Lung microvascular endothelial cell (primary cell): ENCODE measurements at regions not wholly inside any gene's neighbourhood (a gene's known extent, or its start where the extent isn't known, plus 50 kb on each side); places are given as distances from the start of the nearest gene placed in this dataset.

Source experiments
- DNase-seq, 2 donors: peaks; one replicate each; pipeline versions ENCODE4 v3.0.0 to v3.0.0-alpha.2; 2010; ENCODE audit warnings: low read depth in 2 of 2

GRCh38 chr5:50964746-50965653 is 298.6 kb downstream of the PARP8 start:
- DNase-seq = no peak

DNA sequence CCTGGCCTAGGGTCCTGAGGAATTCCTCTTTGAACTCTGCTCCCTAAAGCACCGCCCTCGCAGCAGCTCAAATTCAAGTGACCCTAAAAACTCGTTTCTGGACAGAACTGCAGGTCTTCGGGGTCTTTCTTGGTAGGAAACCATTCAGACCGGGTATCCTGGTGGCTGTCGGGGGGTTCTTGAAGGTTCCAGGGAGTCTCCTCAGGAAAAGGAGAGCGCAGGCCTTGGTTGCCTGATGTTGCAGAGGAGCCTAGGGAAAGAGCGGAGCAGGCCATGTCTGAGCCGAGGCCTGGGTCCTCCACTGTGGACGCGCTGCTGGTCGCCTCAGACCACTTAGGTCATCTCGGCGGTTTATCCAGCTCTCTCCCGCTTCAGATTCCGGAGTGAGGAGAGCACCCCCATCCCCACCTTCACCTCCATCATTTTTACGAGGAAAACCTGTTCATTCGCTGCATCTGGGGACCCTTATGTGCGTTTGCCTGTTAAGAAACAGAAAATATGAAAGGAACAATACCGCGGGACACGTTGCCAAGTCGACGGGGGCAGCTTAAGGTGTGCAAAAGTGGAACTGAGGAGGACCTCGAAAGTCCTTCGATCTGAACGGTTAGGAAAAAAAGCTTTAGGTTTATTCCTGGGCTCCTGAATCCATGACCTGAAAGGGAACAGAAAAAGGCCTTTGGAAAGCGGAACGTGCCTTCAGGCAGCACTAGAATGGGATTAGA is 299.4 kb downstream of the PARP8 start:
- no peak for DNase-seq

DNA sequence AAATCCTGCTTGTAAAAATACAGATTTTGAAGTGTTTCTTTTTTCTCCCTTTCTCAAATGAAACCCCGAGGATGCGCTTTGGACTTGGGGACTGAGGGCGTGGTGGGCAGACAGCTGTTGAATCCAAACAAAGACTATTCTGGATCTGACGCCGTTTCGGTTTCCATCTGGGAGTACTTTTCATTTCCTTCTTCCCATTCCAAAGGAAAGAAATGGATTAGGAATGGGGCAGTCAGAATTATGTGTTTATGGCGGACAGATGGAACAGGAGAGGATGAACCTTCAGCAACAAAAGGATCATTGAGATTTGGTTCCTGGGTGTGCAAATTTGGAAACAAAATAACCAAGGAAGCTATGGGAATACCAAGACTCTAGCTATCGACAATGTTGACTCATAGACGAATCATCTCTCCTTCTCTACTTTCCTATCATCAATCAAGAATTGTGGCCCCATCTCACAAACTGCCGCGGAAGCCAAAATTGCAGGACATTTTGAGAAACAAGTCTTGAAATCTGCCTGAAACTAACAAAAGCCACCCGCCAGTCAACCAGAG is 300.6 kb downstream of the PARP8 start:
- no peak for DNase-seq

DNA sequence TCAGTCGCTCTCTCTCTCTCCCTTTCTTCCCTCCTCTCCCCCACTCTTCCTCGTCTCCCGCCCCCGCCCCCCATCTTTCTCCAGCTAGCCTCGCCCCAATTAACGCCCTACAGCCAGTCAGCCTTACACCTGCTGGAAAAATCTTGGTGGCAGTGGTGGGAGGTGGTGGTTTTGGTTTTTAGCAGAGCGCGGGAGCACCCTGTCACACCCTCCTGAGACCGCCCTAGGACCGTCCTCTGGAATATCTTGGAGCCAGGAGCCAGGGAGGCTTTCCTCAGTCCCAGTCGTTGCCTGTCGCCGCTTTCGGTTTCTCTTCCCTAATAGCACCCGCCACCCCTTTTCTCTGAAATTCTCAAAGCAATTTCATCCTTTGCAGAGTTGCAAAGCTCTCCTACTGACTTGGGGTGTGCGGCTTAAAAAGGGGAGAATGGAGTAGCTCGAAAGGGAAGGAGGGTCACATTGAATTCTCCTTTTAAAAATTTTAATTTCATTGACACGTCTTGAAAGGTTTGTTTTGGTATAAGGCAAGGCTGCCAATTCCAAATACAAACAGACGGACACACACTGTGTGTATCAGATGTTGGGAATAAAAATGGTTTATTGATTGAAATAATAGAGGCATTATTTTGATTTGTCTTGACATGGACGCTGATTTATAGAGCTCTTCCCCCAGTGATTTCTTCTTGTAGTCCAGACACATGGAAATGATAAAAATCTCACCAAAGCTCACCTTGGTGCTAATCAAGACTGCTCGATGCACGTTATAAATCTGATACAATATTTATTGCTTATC is 301.3 kb downstream of the PARP8 start:
- DNase-seq = peak in 1 of 2 donors; percentile 12

DNA sequence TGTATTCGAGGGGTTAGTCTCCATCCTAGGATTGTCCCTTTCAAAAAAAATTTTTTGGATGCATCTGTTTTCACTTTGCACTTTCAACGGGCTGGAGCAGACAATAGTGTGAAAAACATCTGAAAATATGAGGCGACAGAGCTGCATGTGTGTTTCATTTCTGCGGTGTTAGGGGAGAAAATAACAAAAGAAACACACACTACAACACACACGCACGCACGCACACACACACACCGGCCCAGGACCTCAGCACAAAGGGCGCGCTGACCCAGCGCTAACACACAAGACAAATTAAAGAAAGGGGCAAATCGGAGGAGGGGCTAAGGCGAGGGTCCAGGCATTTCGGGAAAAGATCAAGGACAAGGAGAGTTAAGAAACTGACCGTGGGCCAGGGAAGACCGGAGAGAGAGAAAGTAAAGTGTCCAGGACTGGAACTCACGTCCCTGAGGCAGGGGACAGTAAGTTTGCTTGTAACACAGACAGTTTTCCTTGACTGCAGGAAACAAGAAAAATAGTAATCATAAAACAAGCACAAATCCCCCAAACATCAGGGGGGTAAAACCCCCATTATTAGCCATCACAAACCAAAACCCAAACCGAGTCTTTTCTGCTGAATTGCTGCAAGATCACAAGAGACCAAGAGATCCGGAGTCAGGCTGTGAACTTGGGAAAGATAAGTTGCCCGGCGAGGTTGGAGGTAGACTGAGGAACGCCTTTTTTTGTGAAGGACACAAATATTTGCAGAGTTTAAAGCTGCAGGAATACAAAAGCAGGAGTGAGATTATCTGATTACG is 302.1 kb downstream of the PARP8 start:
- DNase-seq = no peak

- DNase-seq = no peak
These were observed 303.0 kb downstream of the PARP8 start for GRCh38 chr5:50969151-50970031.

DNA sequence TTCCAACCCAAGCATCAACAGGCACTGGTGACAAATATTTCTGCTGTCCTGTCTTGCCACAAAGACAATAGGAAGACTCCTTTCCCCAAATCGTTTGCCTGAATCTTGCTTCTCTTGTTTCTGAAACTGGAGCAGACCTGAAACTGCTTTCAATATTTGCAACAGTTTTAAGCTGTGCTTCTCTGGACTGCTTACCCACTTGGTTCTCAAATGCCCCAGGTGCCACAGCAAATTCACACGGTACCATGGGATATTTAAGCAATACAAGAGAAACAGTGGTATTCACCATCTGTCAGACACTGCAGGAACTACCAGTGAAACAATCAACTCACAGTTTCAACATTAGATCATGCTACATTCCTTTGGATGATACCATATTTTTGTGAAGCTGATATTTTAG is 309.4 kb downstream of the PARP8 start:
- DNase-seq = no peak

DNA sequence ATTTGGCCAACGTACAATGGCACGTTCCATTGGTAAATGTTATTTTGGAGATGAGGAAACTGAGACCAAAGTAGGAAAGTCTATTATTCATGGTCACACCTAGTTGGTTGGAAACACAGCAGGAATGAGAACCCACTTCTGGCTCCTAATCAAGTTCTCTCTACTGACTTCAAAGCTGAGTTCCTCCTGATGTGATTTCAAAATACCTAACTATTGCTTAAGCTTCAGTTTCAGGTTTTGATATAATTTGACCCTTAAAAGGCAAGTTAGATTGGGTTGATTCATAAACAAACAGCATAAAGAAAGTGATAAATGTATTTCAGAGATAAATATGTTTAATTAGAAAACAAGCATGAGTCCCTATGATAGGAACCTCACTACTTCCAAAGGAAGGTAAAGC is 312.5 kb downstream of the PARP8 start:
- DNase-seq = no peak

DNA sequence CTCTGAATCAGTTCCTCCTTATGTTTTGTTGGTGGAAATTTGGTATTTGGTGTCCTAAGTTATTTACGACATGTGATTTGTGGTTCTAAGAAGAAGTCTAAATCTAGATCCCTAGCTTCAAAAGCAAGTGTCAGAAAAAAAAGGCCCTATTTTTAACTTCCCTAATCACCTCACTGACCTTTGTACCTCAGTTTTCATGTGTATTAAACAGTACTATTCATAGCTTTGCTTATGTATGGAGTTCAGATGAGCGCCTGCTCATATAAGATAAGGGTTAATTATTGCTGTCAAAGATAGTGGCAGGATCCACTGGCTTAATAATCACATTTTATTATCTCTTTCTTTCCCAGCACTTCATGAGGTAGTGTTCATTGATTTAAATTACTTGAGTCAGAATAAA is 318.2 kb downstream of the PARP8 start:
- no peak for DNase-seq

DNA sequence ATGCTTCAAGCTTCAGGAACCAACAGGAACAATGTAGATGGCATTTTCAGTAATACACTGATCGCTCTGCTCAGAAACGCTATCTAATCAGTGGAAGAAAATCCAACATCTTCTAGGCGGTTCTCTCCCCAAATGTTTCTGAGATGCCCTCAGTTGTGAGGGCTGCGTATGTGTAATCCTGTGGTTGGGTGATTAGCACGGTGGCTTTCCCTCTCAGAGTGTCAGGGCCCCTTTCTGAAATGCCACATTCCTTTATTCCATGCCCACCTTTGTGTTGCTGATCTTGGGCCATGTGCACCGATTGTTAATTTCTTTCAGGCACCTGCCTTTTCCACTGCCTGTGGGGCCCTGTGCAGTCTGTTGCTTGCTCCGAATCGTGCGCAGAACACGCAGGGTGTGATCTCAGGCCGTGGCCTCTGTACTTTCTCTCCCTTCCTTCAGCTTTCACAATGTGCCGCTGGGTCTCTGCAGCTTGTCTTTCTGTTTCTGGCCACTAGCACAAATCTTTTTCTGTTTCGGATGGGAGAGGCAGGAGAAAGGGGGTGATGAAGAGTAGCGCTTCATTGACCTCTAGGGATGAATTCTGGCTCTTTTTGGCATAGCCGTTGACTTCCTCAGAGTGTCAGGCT is 324.0 kb downstream of the PARP8 start:
- no peak for DNase-seq

GRCh38 chr5:50995285-50995942 is 329.0 kb downstream of the PARP8 start:
- no peak for DNase-seq

DNA sequence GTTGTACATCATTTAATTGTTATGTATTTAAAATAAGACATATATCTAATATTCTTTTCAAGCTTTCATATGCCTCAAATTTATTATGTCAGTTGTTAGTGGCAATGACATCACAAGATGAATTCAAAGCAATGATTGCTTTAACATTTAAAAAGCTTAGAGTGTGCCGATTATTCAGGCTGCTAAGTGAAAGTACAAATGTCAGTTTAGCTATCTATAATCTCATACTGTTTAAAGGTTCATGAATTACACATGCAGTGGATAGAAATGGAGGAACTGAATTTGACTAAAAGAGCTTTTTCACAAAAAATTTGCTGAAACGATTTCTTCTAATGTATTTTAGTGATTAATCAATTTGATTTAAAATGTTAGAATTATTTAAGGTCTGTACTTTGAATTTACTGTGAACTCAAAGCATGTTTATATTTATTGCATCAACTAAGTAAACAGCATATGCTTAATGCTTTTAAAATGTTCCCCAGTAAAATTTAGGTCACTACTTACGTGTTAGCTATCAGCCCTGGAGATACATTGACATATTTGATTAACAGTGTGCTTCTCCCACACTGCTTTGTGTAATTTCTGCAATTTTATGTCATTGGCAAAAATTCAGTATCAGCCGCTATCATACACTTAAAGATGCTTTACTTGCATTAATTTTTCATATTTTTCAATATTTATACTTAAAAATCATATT is 334.9 kb downstream of the PARP8 start:
- no peak for DNase-seq

- no peak for DNase-seq
These were observed 335.9 kb downstream of the PARP8 start for GRCh38 chr5:51002368-51002767.

DNA sequence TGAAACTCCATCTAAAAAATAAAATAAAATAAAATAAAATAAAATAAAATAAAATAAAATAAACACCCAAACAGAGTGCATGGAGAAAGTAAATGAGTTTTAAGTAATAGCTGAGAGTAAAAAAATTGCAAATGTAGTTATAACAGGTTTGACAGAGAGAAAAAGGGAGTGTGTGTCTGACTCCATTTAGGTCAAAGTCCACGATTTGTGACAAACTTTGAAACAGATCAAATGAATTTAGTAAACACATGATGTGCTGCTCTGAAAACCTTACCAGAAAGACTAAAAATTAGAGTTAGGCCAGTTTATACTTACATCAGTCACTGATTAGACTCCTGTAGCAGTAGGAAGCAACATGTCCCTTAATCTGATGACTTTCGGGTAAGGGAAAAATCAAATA is 346.6 kb downstream of the PARP8 start:
- no peak for DNase-seq

DNA sequence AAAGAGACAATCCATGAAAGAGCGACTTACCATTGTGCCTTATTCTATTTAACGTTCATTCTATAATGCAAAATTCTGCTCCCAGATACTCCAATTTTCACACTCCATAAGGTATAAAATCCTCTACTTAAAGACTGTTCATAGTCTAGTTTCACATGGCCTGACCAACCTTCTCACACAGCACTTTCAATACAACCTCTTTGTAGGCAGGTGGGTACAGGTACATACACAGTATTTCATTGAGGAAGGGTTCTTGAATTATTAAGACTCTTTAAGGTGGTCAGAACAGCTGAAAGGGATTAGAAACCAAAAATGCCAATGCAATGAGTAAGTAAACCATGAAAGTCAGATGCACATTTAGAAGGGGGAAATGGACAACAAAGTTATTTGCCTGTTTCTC is 352.0 kb downstream of the PARP8 start:
- DNase-seq = no peak

DNA sequence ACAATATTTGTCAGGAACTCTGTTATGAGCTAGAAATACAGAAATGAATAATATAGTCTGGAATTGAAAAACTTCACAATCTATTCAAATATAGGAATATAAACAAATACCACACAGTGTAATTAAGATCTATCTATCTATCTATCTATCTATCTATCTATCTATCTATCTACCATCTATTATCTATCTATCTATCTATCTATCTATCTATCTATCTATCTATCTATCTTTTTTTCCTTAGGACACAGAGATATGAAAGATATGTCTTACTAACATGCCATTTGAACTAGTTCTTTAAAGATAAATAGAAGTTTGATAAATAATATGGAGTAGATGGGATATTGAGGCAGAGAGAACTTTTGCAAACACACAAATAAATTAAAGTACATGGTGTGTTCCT is 357.8 kb downstream of the PARP8 start:
- DNase-seq = no peak

GRCh38 chr5:51027271-51027670 is 356.0 kb upstream of the ISL1 start:
- no peak for DNase-seq

DNA sequence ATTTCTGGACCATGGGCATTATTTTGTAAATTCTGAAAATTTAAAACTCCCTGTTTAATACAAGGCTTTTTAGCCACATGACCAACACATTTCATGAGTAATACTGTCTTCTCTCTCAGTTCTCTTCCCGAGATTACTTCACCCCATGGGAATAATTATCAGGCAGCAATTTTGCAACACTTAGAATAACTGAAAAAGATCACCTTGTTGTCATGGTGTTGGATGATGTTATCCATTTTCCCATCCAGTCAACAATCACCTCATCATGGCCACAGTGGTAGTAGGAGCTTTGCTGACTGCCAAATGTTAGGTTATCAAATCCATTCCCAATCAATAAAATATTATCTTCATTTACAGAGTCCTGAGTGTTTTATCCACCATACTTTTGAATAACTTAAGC is 354.9 kb upstream of the ISL1 start:
- no peak for DNase-seq
